Activated T-cell treated with anti-CD3 and anti-CD28 coated beads, Interleukin-2, amount 50 U/mL, for 48 hours (primary cell): ENCODE measurements at regions not wholly inside any gene's neighbourhood (a gene's known extent, or its start where the extent isn't known, plus 50 kb on each side); places are given as distances from the start of the nearest gene placed in this dataset.

Source experiments
- DNase-seq, 2 experiments: peaks; one replicate each; pipeline ENCODE4 v3.0.0-alpha.2; 2020

DNA sequence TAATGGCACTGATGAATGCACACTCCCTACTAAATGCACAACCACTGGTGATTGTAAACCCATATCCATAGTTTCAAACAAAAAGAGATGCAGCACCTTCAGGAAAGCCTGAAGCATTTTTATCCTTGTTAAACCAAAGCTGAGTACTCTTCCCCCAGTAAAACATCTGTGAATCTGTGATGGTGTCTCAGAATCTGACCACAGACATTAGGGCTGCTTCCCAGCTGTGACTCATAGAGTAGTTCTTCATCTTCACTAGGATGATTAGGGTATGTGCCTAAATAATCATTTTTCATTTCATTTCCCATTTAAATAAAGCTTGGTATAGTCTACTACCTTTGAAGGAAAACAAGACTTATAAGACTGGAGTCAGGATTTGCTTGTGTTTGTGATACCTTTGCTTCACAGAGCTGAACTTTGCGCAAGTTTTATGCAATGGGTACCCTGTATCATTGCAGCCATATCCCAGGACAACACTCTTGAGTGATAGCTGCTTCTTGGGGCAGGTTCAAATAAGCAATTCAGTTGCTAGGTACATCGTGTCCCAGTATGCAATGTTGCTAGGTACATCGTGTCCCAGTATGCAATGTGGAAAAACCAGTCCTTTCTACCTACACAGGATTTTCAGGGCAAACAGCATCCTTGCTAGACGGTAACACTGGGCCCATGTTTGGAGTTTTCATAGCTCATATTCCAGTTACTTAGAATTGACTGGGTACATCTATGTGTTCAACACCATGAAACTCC is 277.1 kb downstream of the IRS2 start:
- DNase-seq = no peak

GRCh38 chr13:109500146-109500773 is 286.1 kb downstream of the IRS2 start:
- DNase-seq = no peak

- DNase-seq = no peak
Measured at GRCh38 chr13:109497917-109498316, 288.5 kb downstream of the IRS2 start.

- no peak for DNase-seq
Measured at GRCh38 chr13:109496216-109496615, 290.2 kb downstream of the IRS2 start.

DNA sequence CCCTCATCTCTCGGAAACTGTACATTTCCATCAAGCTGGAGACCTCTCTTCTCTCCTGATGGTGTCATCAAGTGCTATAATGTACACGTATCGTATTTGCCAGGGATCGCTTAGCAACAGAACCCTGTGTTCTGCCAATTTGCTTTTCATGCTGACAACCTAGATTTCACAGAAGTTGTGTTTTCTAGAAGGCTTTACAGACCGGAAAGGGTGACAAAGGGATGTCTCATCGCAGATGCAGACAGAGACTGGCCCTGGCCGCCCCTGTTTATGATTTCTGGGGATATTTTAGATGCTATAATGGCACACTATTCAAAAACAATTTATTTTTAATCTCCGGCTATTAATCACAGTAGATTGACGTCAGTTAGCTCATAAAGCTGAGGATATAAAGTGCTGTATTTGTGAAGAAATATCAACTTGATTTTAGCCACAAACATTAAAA is 291.4 kb downstream of the IRS2 start:
- DNase-seq = no peak

DNA sequence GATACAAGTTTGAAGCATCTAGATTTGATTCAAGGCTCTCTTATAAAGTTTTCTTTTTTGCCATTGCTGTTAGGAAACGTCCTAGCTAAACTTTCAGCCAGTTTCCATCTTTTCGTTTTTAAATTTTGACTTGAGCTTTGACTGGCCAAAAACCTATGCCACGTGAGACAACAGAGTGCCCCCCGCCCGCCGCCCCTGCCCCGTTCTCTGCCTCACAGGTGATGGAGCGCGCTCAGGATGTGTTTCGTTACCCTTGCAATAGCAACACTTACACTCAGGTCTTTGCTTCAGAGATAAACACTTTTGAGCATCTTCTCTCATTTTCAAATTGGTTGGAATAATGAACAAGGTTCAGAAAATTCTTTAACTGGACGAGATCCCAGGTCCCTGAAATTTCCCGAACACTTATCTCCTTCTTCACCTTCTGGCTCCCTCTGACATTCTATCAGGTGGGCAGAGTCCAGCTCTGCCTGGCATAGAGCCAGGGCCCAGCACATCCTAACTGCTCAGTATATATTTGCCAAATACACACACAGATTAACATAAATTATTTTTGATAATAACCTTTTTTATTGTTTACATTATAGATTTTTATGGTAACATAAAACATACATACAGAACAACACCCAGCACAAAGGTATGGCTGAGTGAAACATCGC is 301.1 kb downstream of the IRS2 start:
- no peak for DNase-seq

DNA sequence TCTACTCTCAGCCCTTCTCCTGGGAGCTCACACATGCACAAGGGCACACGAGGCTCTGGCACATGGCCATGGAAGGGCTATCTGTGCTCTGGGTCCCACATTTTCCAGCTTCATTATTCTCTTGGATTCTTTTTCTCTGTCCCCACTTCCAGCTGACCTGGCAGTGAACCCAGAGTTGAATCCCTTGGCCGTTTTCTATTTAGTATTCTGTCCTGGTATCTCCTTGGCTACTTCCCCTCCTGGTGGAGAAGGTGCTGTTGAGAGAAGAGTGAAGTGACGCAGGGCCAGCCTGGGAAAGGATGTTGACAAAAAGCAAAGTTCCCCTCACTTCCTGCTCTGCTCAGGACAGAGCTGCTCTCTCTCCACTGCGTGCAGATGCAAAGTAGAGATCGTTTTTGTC is 303.1 kb downstream of the IRS2 start:
- DNase-seq = no peak

DNA sequence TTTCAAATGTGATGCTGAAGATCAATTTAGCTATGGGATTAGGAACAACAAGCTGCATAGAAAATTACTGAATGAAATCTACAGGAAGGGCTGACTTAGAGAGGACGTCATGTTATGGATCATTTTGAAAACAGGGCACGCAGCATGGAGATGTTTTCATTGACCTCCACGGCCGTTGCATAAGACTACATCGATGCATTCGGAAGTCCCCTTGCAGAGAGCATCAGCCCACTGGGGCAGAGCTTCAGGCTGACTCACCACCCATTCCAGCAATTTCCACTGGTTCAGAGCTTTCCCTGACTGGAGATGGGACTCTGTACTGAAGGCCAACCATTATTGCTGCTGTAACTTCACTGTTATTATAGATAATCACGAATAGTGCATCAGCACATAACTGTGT is 305.3 kb downstream of the IRS2 start:
- DNase-seq = no peak

- no peak for DNase-seq
Measured at GRCh38 chr13:109480011-109480955, 306.1 kb downstream of the IRS2 start.

- DNase-seq = no peak
Measured at GRCh38 chr13:109479534-109479933, 306.8 kb downstream of the IRS2 start.

DNA sequence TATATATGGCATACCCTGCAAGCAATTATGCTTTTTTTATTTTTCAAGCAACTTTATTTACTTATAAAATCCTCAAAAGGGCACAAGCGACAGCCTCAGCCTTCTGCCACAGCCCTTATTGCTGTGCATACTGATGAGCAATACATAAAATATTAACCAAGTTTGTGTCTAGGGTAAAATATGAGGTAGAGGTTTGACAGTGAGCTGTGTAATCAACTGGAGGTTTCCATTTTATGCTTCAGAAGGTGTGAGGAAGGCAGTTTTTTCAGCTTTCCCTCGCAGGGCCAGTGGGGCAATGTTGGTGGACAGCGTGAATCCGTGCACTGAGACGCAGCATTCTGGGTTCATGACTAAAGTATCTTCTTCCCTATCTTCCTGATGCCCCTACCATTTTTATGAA is 310.4 kb downstream of the IRS2 start:
- no peak for DNase-seq

GRCh38 chr13:109468123-109468522 is 318.3 kb downstream of the IRS2 start:
- DNase-seq = no peak

DNA sequence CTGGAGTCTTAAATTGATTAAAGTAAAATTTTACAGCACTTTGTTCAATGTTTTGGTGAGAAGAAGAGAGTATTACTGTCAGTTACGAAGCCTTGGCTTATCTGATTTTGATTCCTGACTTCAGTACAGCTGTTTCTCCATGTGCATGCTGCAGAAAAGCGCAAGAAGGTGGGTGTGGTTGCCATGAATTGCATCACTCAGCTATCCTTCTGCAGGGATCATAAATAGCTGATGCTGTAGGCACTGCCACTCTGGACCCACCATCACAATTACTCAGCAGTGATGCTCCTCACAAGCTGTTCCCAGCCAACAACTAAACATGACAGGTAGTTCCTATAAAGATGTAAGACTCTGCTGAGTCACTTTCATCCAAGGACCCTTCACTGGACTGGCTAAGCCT is 321.2 kb downstream of the IRS2 start:
- DNase-seq = no peak

DNA sequence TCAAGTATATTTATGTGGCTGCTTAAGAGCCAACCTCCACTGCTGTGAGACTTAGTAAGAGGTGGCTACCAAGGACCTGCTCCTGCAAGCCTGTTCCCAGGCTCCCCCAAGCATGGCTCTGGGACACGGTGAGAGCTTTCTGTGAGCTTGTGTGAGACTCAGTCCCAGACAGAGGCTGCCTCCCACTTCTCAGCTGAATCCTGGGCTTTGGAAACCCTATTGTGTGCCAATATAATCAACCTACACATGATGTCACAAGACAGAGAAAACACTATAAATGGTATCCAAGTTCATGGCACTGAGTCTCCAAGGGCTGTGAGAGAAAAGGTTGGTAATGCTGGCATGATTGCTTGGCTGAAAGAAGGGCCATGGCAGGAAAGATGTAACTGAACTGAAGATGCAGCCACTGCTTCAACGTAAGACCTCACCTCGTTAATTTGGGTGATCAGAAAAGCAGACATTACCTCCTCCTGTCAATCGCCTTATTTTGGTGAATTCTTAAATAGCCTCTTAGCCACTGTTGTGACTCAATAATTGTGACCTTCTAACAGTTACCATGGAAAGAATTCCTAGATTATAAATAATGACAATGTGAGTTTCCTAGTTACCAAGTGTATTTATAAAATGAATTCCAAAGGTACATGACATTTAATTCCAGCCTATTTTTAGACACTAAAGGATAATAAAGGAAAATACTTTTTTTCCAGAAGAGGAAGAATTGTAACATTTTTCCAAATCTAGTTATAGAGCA is 332.0 kb downstream of the IRS2 start:
- DNase-seq = no peak

- no peak for DNase-seq
Measured at GRCh38 chr13:109451726-109452125, 334.7 kb downstream of the IRS2 start.

DNA sequence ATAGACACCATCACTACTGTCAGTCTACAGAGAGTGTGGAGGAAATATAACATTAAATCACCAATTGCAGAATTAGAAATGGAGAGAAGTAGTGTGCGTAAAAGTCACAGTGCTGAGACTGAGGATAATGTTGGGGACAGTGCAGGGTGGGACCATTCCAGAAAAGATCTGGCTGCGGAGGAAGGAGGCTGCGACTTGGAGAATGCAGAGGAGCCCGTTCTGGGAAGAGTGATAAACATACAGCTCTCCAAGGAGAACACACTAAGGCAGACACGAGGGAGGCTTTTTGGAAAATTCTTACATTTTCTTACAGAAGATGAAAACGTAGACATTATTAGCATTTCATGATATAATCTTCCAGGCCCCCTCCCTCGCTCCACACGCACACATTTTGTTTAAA is 337.8 kb downstream of the IRS2 start:
- DNase-seq = no peak

DNA sequence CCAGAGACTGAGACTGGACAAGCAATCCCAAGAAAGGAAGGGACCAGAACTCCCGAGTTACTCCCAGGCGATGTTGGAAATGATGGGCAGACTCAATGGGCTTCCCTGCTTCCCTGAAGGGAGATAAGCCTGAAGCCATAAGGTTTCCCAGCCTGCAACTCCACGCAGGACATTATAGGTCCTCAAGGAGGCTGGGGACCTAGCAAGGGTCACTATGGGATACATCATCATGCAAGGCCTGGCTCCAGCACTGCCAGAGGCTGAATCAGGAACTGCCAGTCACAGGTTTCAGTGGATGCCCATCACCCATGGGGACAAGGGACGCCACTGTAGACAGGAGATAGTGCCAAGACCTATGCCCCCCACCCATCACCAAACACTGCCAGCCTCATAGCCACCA is 338.7 kb downstream of the IRS2 start:
- no peak for DNase-seq

- DNase-seq = no peak
Measured at GRCh38 chr13:109440320-109440719, 346.1 kb downstream of the IRS2 start.

- no peak for DNase-seq
Measured at GRCh38 chr13:109439813-109440212, 346.6 kb downstream of the IRS2 start.

DNA sequence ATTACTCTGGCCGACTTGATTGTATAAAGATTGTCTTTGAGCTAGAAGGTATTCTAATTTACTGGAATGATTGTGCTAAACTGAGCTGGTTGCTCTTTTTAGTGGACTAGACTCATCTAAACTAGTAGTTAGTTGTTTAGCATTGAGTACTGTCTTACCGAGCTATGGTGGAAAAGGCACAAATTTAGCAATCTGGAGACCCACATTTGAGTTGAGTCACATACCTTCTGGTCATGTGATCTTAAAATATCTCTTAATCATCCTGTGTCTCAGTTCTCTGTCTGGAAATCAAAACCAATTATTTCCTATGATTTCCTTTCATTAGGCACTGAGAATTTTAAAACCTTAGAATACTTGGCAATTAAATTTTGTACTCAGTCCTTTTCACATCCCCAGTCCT is 349.5 kb downstream of the IRS2 start:
- no peak for DNase-seq

DNA sequence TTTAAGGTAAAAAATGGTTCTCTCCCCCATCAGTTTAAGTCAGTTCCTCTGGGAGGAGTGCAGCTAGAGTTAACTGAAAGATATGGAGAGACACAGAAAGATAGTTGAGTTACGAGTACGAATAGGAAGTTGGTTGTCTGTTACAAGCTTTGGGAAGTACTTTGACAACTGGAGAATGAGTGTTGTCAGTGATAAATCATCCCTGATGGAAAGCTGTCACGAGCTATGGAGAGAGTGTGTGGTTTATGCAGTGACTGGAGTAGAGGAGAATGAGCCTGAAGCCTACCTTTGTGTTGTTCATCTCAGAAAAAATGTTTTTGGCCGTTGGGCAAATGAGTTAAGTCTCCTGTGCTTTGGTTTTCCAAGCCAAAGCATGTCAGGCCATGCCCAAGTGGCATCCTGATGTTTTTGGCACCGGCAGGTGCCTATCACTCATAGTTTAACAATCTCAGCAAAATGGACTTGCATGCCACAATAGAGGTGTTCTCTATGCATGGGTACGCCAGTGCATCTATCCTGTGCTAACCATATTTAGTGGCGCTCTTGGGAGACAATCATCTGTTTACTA is 350.2 kb downstream of the IRS2 start:
- no peak for DNase-seq

GRCh38 chr13:109431217-109431616 is 355.2 kb downstream of the IRS2 start:
- no peak for DNase-seq
